GM23338 (cell line): ENCODE measurements at regions not wholly inside any gene's neighbourhood (a gene's known extent, or its start where the extent isn't known, plus 50 kb on each side); places are given as distances from the start of the nearest gene placed in this dataset.

Source experiments
- ATAC-seq: fragments of 200-7000 bp; cut with Tn5 transposase; 3 replicates; pipeline ENCODE4 v1.9.1; 2020
- DNase-seq: peaks from one replicate; pipeline ENCODE4 v3.0.0-alpha.2; 2015; ENCODE audit warnings: low spot score
- H2AFZ ChIP-seq: fragments of 200-600 bp; sonication (generic); 2 replicates; pipeline ENCODE4 v1.8.0; 2016; ENCODE audit warnings: antibody characterized with exemption, mild to moderate bottlenecking, moderate library complexity
- H3F3A ChIP-seq: fragments of 200-600 bp; sonication (generic); replicated peaks from 2 replicates; pipeline ENCODE4 v1.8.0; 2017; ENCODE audit warnings: antibody characterized with exemption, mixed run types, low read depth
- H3K27ac ChIP-seq: fragments of 200-600 bp; sonication (generic); 2 replicates; pipeline ENCODE4 v1.6.1; 2016; ENCODE audit warnings: low read depth
- H3K27me3 ChIP-seq: fragments of 200-600 bp; sonication (generic); 2 replicates; pipeline ENCODE4 v1.8.0; 2016; ENCODE audit warnings: mild to moderate bottlenecking, mixed run types, moderate library complexity; ENCODE audit not compliant: insufficient read depth
- H3K36me3 ChIP-seq: fragments of 200-600 bp; sonication (generic); 2 replicates; pipeline ENCODE4 v1.8.0; 2016; ENCODE audit warnings: mild to moderate bottlenecking; ENCODE audit not compliant: insufficient read depth
- H3K4me1 ChIP-seq: fragments of 200-600 bp; sonication (generic); 2 replicates; pipeline ENCODE4 v1.8.0; 2016; ENCODE audit warnings: mild to moderate bottlenecking, moderate library complexity; ENCODE audit not compliant: insufficient read depth
- H3K4me2 ChIP-seq: fragments of 200-600 bp; sonication (generic); 2 replicates; pipeline ENCODE4 v1.7.1; 2017; ENCODE audit warnings: mixed run types
- H3K4me3 ChIP-seq: fragments of 200-600 bp; sonication (generic); 2 replicates; pipeline ENCODE4 v1.6.1; 2016; ENCODE audit warnings: mixed run types
- H3K79me2 ChIP-seq: fragments of 200-600 bp; sonication (generic); replicated peaks from 2 replicates; pipeline ENCODE4 v1.8.0; 2017; ENCODE audit warnings: mild to moderate bottlenecking; ENCODE audit not compliant: insufficient read depth
- H3K9me2 ChIP-seq: fragments of 200-600 bp; sonication (generic); 2 replicates; pipeline ENCODE4 v1.8.0; 2017; ENCODE audit not compliant: insufficient read depth
- H4K20me1 ChIP-seq: fragments of 200-600 bp; sonication (generic); replicated peaks from 2 replicates; pipeline ENCODE4 v1.8.0; 2017; ENCODE audit warnings: mild to moderate bottlenecking; ENCODE audit not compliant: insufficient read depth
- H3K27ac Mint-ChIP-seq: 2 replicates; pipeline ENCODE4 v1.8.0; 2020; ENCODE audit warnings: inconsistent platforms, mild to moderate bottlenecking, moderate library complexity, mixed read lengths
- H3K27me3 Mint-ChIP-seq: 3 replicates; pipeline ENCODE4 v1.8.0; 2022; ENCODE audit warnings: low read depth, mild to moderate bottlenecking, moderate library complexity, mixed read lengths, inconsistent platforms; ENCODE audit not compliant: insufficient read depth, poor library complexity
- H3K36me3 Mint-ChIP-seq: 3 replicates; pipeline ENCODE4 v1.8.0; 2021; ENCODE audit warnings: low read depth, mild to moderate bottlenecking, inconsistent platforms, moderate library complexity, mixed read lengths
- H3K4me1 Mint-ChIP-seq: 3 replicates; pipeline ENCODE4 v1.8.0; 2020; ENCODE audit warnings: mild to moderate bottlenecking, inconsistent platforms, mixed read lengths
- H3K4me3 Mint-ChIP-seq: 3 replicates; pipeline ENCODE4 v1.8.0; 2021; ENCODE audit warnings: moderate library complexity, mild to moderate bottlenecking, inconsistent platforms, mixed read lengths
- H3K9me3 Mint-ChIP-seq: 3 replicates; pipeline ENCODE4 v1.8.0; 2020; ENCODE audit warnings: moderate library complexity, mild to moderate bottlenecking, inconsistent platforms, mixed read lengths
- CREB1 ChIP-seq: fragments of 250-450 bp; sonication (Bioruptor Pico); IDR thresholded peaks from 2 replicates; pipeline ENCODE4 v1.5.0; 2020; ENCODE audit warnings: low read depth, mild to moderate bottlenecking, moderate library complexity
- EZH2 ChIP-seq: fragments of 200-600 bp; sonication (generic); IDR thresholded peaks from one replicate; pipeline ENCODE4 v1.8.0; 2017; ENCODE audit warnings: antibody characterized with exemption, mild to moderate bottlenecking, low read depth; ENCODE audit not compliant: unreplicated experiment
- EZH2phosphoT487 ChIP-seq: fragments of 200-600 bp; sonication (generic); IDR thresholded peaks from one replicate; pipeline ENCODE4 v1.8.1; 2018; ENCODE audit warnings: antibody characterized with exemption; ENCODE audit not compliant: unreplicated experiment
- JUNB ChIP-seq: IDR thresholded peaks from one replicate; pipeline ENCODE4 v1.6.1; 2016; ENCODE audit warnings: antibody characterized with exemption; ENCODE audit not compliant: unreplicated experiment
- NANOG ChIP-seq: IDR thresholded peaks from 2 replicates; pipeline ENCODE4 v1.6.1; 2016; ENCODE audit warnings: antibody characterized with exemption, borderline replicate concordance
- POLR2AphosphoS5 ChIP-seq: IDR thresholded peaks from 2 replicates; pipeline ENCODE4 v1.6.1; 2016; ENCODE audit warnings: antibody characterized with exemption, low read depth
- STAT1 ChIP-seq: IDR thresholded peaks from one replicate; pipeline ENCODE4 v1.6.1; 2016; ENCODE audit warnings: antibody characterized with exemption; ENCODE audit not compliant: unreplicated experiment
- ZNF114 ChIP-seq: fragments of 250-450 bp; sonication (Bioruptor Pico); IDR thresholded peaks from 2 replicates; pipeline ENCODE4 v1.5.0; 2020; ENCODE audit warnings: mild to moderate bottlenecking, moderate library complexity
- ZNF331 ChIP-seq: fragments of 250-450 bp; sonication (Bioruptor Pico); IDR thresholded peaks from 2 replicates; pipeline ENCODE4 v1.5.0; 2020; ENCODE audit warnings: low read depth, mild to moderate bottlenecking, moderate library complexity
- TF ChIP-seq, protein P1 (sequence below): IDR thresholded peaks from one replicate; pipeline ENCODE4 v1.6.1; 2018; ENCODE audit warnings: antibody characterized with exemption; ENCODE audit not compliant: unreplicated experiment
- TF ChIP-seq, protein P2 (sequence below): IDR thresholded peaks from 2 replicates; pipeline ENCODE4 v1.6.1; 2016; ENCODE audit warnings: antibody characterized with exemption
- TF ChIP-seq, protein P3 (sequence below), 2 experiments: fragments of 200-600 bp in 1 of 2; sonication (generic) in 1 of 2; conservative IDR thresholded peaks; 2 replicates each; pipeline versions ENCODE4 v1.5.1 to v1.6.1; 2016 to 2017; ENCODE audit warnings: antibody characterized with exemption in 2 of 2, low read depth in 2 of 2, mild to moderate bottlenecking in 2 of 2, moderate library complexity in 1 of 2

DNA sequence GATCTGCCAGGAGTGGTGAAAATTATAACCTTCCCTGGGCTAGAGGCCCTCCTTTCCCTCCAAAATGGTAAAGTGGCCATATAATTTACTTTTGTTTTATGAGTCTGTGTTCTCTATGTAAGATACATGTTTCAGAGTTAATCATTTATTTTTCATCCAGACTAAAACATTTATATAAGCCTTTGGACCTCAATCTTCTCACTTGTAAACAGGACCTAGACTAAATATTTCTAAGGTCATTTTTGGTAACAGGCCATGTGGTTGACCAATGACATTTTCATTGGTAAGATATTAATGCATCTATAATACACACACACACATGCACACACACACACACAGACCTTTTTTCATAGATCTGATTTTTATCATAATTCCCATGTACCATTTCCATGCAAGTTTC is 79.7 kb upstream of the KCTD1 start (continued):
- TF ChIP-seq, protein P1, sequence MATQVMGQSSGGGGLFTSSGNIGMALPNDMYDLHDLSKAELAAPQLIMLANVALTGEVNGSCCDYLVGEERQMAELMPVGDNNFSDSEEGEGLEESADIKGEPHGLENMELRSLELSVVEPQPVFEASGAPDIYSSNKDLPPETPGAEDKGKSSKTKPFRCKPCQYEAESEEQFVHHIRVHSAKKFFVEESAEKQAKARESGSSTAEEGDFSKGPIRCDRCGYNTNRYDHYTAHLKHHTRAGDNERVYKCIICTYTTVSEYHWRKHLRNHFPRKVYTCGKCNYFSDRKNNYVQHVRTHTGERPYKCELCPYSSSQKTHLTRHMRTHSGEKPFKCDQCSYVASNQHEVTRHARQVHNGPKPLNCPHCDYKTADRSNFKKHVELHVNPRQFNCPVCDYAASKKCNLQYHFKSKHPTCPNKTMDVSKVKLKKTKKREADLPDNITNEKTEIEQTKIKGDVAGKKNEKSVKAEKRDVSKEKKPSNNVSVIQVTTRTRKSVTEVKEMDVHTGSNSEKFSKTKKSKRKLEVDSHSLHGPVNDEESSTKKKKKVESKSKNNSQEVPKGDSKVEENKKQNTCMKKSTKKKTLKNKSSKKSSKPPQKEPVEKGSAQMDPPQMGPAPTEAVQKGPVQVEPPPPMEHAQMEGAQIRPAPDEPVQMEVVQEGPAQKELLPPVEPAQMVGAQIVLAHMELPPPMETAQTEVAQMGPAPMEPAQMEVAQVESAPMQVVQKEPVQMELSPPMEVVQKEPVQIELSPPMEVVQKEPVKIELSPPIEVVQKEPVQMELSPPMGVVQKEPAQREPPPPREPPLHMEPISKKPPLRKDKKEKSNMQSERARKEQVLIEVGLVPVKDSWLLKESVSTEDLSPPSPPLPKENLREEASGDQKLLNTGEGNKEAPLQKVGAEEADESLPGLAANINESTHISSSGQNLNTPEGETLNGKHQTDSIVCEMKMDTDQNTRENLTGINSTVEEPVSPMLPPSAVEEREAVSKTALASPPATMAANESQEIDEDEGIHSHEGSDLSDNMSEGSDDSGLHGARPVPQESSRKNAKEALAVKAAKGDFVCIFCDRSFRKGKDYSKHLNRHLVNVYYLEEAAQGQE = no peak
- no peak for TF ChIP-seq CREB1 (CRISPR knock-in tag)
- TF ChIP-seq STAT1 = no peak
- no peak for TF ChIP-seq ZNF331 (CRISPR knock-in tag)
- TF ChIP-seq POLR2AphosphoS5 = no peak
- no peak for TF ChIP-seq EZH2phosphoT487

DNA sequence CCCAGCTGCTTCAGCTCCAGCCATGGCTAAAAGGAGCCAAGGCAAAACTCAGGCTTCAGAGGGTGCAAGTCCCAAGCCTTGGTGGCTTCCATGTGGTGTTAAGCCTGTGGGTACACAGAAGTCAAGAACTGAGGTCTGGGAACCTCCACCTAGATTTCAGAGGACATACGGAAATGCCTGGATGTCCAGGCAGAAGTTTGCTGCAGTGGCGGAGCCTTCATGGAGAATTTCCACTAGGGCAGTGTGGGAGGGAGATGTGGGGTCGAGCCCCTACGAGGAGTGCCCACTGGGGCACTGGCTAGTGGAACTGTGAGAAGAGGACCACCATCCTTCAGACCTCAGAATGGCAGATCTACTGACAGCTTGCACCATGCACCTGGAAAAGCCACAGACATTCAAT is 76.1 kb upstream of the KCTD1 start:
- Histone ChIP-seq H3K4me3 (no peak overlapping the region), H3F3A (no peaks in the 10 kb centered on the region), H3K4me2 (no peak overlapping the region), H2AFZ (no peak overlapping the region), H3K9me2 (no peaks in the 10 kb centered on the region; the same call in 1 of the 2 replicates), H3K4me1 (no peaks in the 10 kb centered on the region), H4K20me1 (no peaks in the 10 kb centered on the region), H3K27me3 (no peaks in the 10 kb centered on the region), H3K36me3 (no peaks in the 10 kb centered on the region; the same call in 1 of the 2 replicates), H3K79me2 (no peaks in the 10 kb centered on the region), H3K27ac (no peak overlapping the region)
- Mint-ChIP-seq H3K27me3 (no peaks in the 10 kb centered on the region), H3K4me1 (no peaks in the 10 kb centered on the region), H3K9me3 (peaks cover 47% of the 10 kb centered on the region), H3K27ac (no peak overlapping the region), H3K4me3 (no peak overlapping the region), H3K36me3 (peaks cover 38% of the 10 kb centered on the region)
- ATAC-seq (no peak), DNase-seq (no peak)
- TF ChIP-seq JUNB (no peak), ZNF114 (CRISPR knock-in tag) (no peak), EZH2 (no peak), EZH2phosphoT487 (no peak), ZNF331 (CRISPR knock-in tag) (no peak), NANOG (no peak), CREB1 (CRISPR knock-in tag) (no peak), STAT1 (no peak)
- TF ChIP-seq, protein P2, sequence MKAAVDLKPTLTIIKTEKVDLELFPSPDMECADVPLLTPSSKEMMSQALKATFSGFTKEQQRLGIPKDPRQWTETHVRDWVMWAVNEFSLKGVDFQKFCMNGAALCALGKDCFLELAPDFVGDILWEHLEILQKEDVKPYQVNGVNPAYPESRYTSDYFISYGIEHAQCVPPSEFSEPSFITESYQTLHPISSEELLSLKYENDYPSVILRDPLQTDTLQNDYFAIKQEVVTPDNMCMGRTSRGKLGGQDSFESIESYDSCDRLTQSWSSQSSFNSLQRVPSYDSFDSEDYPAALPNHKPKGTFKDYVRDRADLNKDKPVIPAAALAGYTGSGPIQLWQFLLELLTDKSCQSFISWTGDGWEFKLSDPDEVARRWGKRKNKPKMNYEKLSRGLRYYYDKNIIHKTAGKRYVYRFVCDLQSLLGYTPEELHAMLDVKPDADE = no peak
- TF ChIP-seq, protein P3, sequence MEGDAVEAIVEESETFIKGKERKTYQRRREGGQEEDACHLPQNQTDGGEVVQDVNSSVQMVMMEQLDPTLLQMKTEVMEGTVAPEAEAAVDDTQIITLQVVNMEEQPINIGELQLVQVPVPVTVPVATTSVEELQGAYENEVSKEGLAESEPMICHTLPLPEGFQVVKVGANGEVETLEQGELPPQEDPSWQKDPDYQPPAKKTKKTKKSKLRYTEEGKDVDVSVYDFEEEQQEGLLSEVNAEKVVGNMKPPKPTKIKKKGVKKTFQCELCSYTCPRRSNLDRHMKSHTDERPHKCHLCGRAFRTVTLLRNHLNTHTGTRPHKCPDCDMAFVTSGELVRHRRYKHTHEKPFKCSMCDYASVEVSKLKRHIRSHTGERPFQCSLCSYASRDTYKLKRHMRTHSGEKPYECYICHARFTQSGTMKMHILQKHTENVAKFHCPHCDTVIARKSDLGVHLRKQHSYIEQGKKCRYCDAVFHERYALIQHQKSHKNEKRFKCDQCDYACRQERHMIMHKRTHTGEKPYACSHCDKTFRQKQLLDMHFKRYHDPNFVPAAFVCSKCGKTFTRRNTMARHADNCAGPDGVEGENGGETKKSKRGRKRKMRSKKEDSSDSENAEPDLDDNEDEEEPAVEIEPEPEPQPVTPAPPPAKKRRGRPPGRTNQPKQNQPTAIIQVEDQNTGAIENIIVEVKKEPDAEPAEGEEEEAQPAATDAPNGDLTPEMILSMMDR (conservative IDR thresholded peaks at IDR 0.05; ENCODE audit: low read depth in 2 of 2) = no peak
- TF ChIP-seq, protein P1 = no peak
